HCT116 (cell line): ENCODE measurements at regions not wholly inside any gene's neighbourhood (a gene's known extent, or its start where the extent isn't known, plus 50 kb on each side); places are given as distances from the start of the nearest gene placed in this dataset.
A peak's percentile ranks its signal among the peaks of the same experiment; 100 is the strongest.
"Not testable (repeated sequence)": the region's sequence is repeated elsewhere in the genome, so short reads cannot be mapped to it uniquely, and the experiment has no call there.

Experiments used
- ATAC-seq: fragments of 200-7000 bp; cut with Tn5 transposase; 2 replicates; pipeline ENCODE4 v1.9.1; 2020; ENCODE audit warnings: mild to moderate bottlenecking, moderate library complexity
- BruUV-seq: library from RNA; stranded (reverse); fragments of 400-500 nt; replicated peaks from 2 replicates; lab custom pipeline; 2021; lab: Mats Ljungman, UMichigan
- CTCF ChIA-PET: fragments of 300-600 bp; sonication (Branson Sonifier 250); formaldehyde crosslinking; loops from one replicate; lab custom pipeline; 2021; ENCODE audit warnings: antibody characterized with exemption; lab: Charles Lee
- POLR2A ChIA-PET: fragments of 300-600, 350-600 bp; sonication (Branson Sonifier 250); formaldehyde crosslinking; loops from one replicate; lab custom pipeline; 2021; ENCODE audit warnings: antibody characterized with exemption; lab: Charles Lee
- RAD21 ChIA-PET, 2 experiments: fragments of 300-600 bp; sonication (Branson Sonifier 250); formaldehyde crosslinking; loops; one replicate each; lab custom pipeline; 2023; ENCODE audit warnings: low total read pairs in 2 of 2; ENCODE audit not compliant: uncharacterized antibody in 2 of 2, unreplicated experiment in 2 of 2, low non-redundant PET in 1 of 2; lab: Charles Lee
- DNase-seq: peaks from one replicate; pipeline ENCODE4 v3.0.0-alpha.2; 2010; ENCODE audit warnings: low read depth, low spot score
- H2AFZ ChIP-seq: fragments of 200-600 bp; shearing (Covaris generic), sonication (generic); 2 replicates; pipeline ENCODE4 v1.6.1; 2017; ENCODE audit warnings: low read depth, mixed run types, mixed read lengths, antibody characterized with exemption, low read length; ENCODE audit not compliant: poor library complexity, severe bottlenecking
- H3K27ac ChIP-seq: 2 replicates; pipeline ENCODE4 v1.5.1; 2012; ENCODE audit warnings: low read depth, low read length
- H3K27me3 ChIP-seq: fragments of 200-600 bp; sonication (generic); 2 replicates; pipeline ENCODE4 v1.6.1; 2016; ENCODE audit warnings: mixed run types, low read length, mixed read lengths; ENCODE audit not compliant: insufficient read depth
- H3K36me3 ChIP-seq, 2 experiments: fragments of 200-500 bp in 1 of 2; fragments of 200-600 bp in 1 of 2; sonication (Bioruptor generic) in 1 of 2; sonication (generic) in 1 of 2; 2 replicates each; pipeline versions ENCODE4 v1.5.1 to v1.6.1; 2014 to 2016; ENCODE audit warnings: low read length in 2 of 2, inconsistent platforms in 1 of 2, mixed read lengths in 1 of 2, mixed run types in 1 of 2; ENCODE audit not compliant: insufficient read depth in 2 of 2, control insufficient read depth in 1 of 2
- H3K4me1 ChIP-seq, 2 experiments: fragments of 200-600 bp in 1 of 2; sonication (generic) in 1 of 2; 2 replicates each; pipeline versions ENCODE4 v1.5.1 to v1.6.1; 2012 to 2017; ENCODE audit warnings: low read length in 2 of 2, inconsistent platforms in 1 of 2, mild to moderate bottlenecking in 1 of 2, mixed read lengths in 1 of 2, mixed run types in 1 of 2, moderate library complexity in 1 of 2; ENCODE audit not compliant: insufficient read depth in 2 of 2, control insufficient read depth in 1 of 2
- H3K4me2 ChIP-seq: fragments of 200-600 bp; sonication (generic); 2 replicates; pipeline ENCODE4 v1.6.1; 2017; ENCODE audit warnings: mixed run types, low read length, mixed read lengths
- H3K4me3 ChIP-seq, 2 experiments: fragments of 200-600 bp in 1 of 2; sonication (generic) in 1 of 2; replicated peaks in 1 of 2; 2 replicates each; pipeline ENCODE4 v1.5.1; 2011 to 2016; ENCODE audit warnings: low read length in 2 of 2, control low read depth in 1 of 2, low read depth in 1 of 2, mild to moderate bottlenecking in 1 of 2, mixed read lengths in 1 of 2, mixed run types in 1 of 2
- H3K79me2 ChIP-seq: fragments of 200-600 bp; sonication (generic); 2 replicates; pipeline ENCODE4 v1.6.1; 2017; ENCODE audit warnings: mild to moderate bottlenecking, mixed run types, low read length, moderate library complexity, mixed read lengths; ENCODE audit not compliant: insufficient read depth
- H3K9ac ChIP-seq: fragments of 200-600 bp; sonication (generic); 2 replicates; pipeline ENCODE4 v1.6.1; 2016; ENCODE audit warnings: low read length, mixed read lengths
- H3K9me2 ChIP-seq: fragments of 200-600 bp; sonication (generic), shearing (Covaris generic); 2 replicates; pipeline ENCODE4 v1.6.1; 2017; ENCODE audit warnings: mixed run types, mild to moderate bottlenecking, moderate library complexity; ENCODE audit not compliant: insufficient read depth
- H3K9me3 ChIP-seq, 2 experiments: fragments of 200-500 bp in 1 of 2; fragments of 200-600 bp in 1 of 2; sonication (Bioruptor generic) in 1 of 2; sonication (generic) in 1 of 2; 2 replicates each; pipeline ENCODE4 v1.6.1; 2014 to 2017; ENCODE audit warnings: low read length in 2 of 2, mixed read lengths in 2 of 2, inconsistent platforms in 1 of 2, low read depth in 1 of 2, mild to moderate bottlenecking in 1 of 2, mixed run types in 1 of 2, moderate library complexity in 1 of 2; ENCODE audit not compliant: control insufficient read depth in 1 of 2, insufficient read depth in 1 of 2
- H4K20me1 ChIP-seq: fragments of 200-600 bp; sonication (generic), shearing (Covaris generic); 2 replicates; pipeline ENCODE4 v1.6.1; 2017; ENCODE audit warnings: mixed run types, mild to moderate bottlenecking, moderate library complexity; ENCODE audit not compliant: insufficient read depth
- CBX3 ChIP-seq: IDR thresholded peaks from 2 replicates; pipeline ENCODE4 v1.6.1; 2012; ENCODE audit warnings: low read depth
- CEBPB ChIP-seq: IDR thresholded peaks from 2 replicates; pipeline ENCODE4 v1.6.1; 2012; ENCODE audit warnings: low read depth
- CTCF ChIP-seq, 3 experiments: fragments of 200-600 bp in 1 of 3; sonication (generic) in 1 of 3; IDR thresholded peaks in 2 of 3; conservative IDR thresholded peaks in 1 of 3; 2 replicates each; pipeline ENCODE4 v1.5.1; 2012 to 2017; ENCODE audit warnings: low read depth in 2 of 3, low read length in 2 of 3, antibody characterized with exemption in 1 of 3, borderline replicate concordance in 1 of 3, control low read depth in 1 of 3, mild to moderate bottlenecking in 1 of 3, mixed read lengths in 1 of 3, mixed run types in 1 of 3, moderate library complexity in 1 of 3; ENCODE audit not compliant: insufficient read depth in 1 of 3
- EZH2phosphoT487 ChIP-seq: fragments of 200-600 bp; IDR thresholded peaks from 2 replicates; pipeline ENCODE4 v1.6.1; 2018; ENCODE audit warnings: antibody characterized with exemption, borderline replicate concordance
- FOSL1 ChIP-seq: IDR thresholded peaks from 2 replicates; pipeline ENCODE4 v1.6.1; 2012; ENCODE audit warnings: low read depth
- SIN3A ChIP-seq: IDR thresholded peaks from 2 replicates; pipeline ENCODE4 v1.6.1; 2012; ENCODE audit warnings: low read depth
- SP1 ChIP-seq: IDR thresholded peaks from 2 replicates; pipeline ENCODE4 v1.6.1; 2012; ENCODE audit warnings: low read depth
- SRF ChIP-seq: IDR thresholded peaks from 2 replicates; pipeline ENCODE4 v1.6.1; 2012; ENCODE audit warnings: low read depth
- ZBTB33 ChIP-seq: IDR thresholded peaks from 2 replicates; pipeline ENCODE4 v1.6.1; 2011; ENCODE audit warnings: mild to moderate bottlenecking, low read length, moderate library complexity; ENCODE audit not compliant: insufficient replicate concordance; ENCODE audit errors: extremely low read depth
- ZFX ChIP-seq: fragments of 450-650 bp; IDR thresholded peaks from 2 replicates; pipeline ENCODE4 v1.6.1; 2017
- intact Hi-C: fragments of 100-400 bp; cut with micrococcal nuclease; formaldehyde crosslinking; loops from 2 replicates; pipeline ENCODE4 v1.10.0; 2022

GRCh38 chr3:104263477-104263876 lies 1103.2 kb upstream of the ALCAM start:
- Histone ChIP-seq H3K4me1 (no peaks in the 10 kb centered on the region; a peak in 1 of 4 replicates), H3K4me3 (no peak overlapping the region), H3K4me2 (no peak overlapping the region), H3K9me3 (no peaks in the 10 kb centered on the region), H3K9me2 (no peaks in the 10 kb centered on the region), H3K36me3 (no peaks in the 10 kb centered on the region), H3K27me3 (no peaks in the 10 kb centered on the region), H2AFZ (no peak overlapping the region), H3K9ac (no peak overlapping the region), H3K27ac (no peak overlapping the region), H3K79me2 (no peaks in the 10 kb centered on the region), H4K20me1 (no peaks in the 10 kb centered on the region)
- ChIA-PET RAD21 (no interaction called here), POLR2A (no interaction called here), CTCF (no interaction called here)
- ATAC-seq (no peak; the same call in 1 of the 2 replicates), DNase-seq (no peak)
- TF ChIP-seq CEBPB (no peak), CBX3 (no peak), FOSL1 (peak; percentile 32; the same call in 1 of the 2 replicates)
- intact Hi-C loops = no loop called here
- no TSS peak for BruUV-seq

- H3K9ac ChIP-seq, RAD21 ChIA-PET, H2AFZ ChIP-seq, H3K27me3 ChIP-seq, CTCF ChIA-PET, DNase-seq, H3K4me2 ChIP-seq, intact Hi-C loops, H3K4me3 ChIP-seq, POLR2A ChIA-PET, H3K4me1 ChIP-seq, H3K79me2 ChIP-seq, H3K9me3 ChIP-seq, ATAC-seq, BruUV-seq, H3K36me3 ChIP-seq, H4K20me1 ChIP-seq, H3K9me2 ChIP-seq, H3K27ac ChIP-seq: not testable (repeated sequence)
Observed at GRCh38 chr3:104266219-104266618, 1100.5 kb upstream of the ALCAM start.

- Histone ChIP-seq H3K4me1 (no peaks in the 10 kb centered on the region), H3K79me2 (no peaks in the 10 kb centered on the region), H3K9me2 (no peaks in the 10 kb centered on the region), H3K9me3 (peaks cover 0 to 8% of the 10 kb centered on the region in 2 experiments; a peak in 1 of 4 replicates), H3K27me3 (no peaks in the 10 kb centered on the region), H4K20me1 (no peaks in the 10 kb centered on the region), H3K27ac (no peak overlapping the region), H3K4me2 (no peak overlapping the region), H3K4me3 (no peak overlapping the region), H2AFZ (no peak overlapping the region), H3K9ac (no peak overlapping the region), H3K36me3 (no peaks in the 10 kb centered on the region; a peak in 1 of 4 replicates)
- no peak for ATAC-seq
- ChIA-PET CTCF (no interaction called here), RAD21 (no interaction called here), POLR2A (no interaction called here)
- DNase-seq = no peak
- intact Hi-C loops = loop anchor here (5.0 kb wide), 1 partner anchor 1248 kb away; no protein-coding TSS in a partner anchor
- BruUV-seq = no TSS peak
- TF ChIP-seq EZH2phosphoT487 (no peak), ZFX (no peak), SIN3A (no peak), SP1 (no peak), CBX3 (no peak), ZBTB33 (no peak), SRF (no peak), CTCF (IDR thresholded peaks at IDR 0.05 in 2 of 3, conservative IDR thresholded peaks at IDR 0.05 in 1 of 3; ENCODE audit: borderline replicate concordance in 1 of 3, insufficient read depth in 1 of 3, low read depth in 2 of 3, low read length in 2 of 3) (no peak)
Observed at GRCh38 chr3:104269771-104270170, 1096.9 kb upstream of the ALCAM start.
